Activated CD4-positive, alpha-beta T cell treated with anti-CD3 and anti-CD28 coated beads, Interleukin-2, amount 50 U/mL, for 48 hours (primary cell): ENCODE measurements at regions not wholly inside any gene's neighbourhood (a gene's known extent, or its start where the extent isn't known, plus 50 kb on each side); places are given as distances from the start of the nearest gene placed in this dataset.

Experiments used
- DNase-seq, 2 experiments: peaks; one replicate each; pipeline ENCODE4 v3.0.0-alpha.2; 2020

DNA sequence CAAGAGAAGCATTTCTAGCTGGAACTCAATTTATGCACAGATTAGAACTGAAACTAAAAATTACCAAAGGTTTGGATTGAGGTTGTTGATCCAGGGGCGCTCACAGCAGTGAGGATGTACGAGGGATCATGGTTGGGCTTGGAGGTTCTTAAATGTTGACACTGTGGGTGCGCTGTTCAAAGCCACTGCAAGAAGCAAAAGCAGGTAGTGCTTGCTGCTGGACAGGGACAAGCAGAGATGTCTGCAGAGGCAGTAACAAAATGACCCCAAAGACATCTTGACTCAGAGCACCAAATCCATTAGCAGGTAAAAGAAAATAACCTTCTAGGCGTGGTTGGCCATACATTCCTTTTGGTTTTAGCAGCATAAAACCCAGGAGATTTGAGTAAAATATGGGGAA, 468.4 kb downstream of the ZSWIM6 start:
- no peak for DNase-seq

- no peak for DNase-seq
Measured at GRCh38 chr5:61801174-61801573, 469.1 kb downstream of the ZSWIM6 start.

GRCh38 chr5:61802456-61802855, 470.4 kb downstream of the ZSWIM6 start:
- DNase-seq: no peak

DNA sequence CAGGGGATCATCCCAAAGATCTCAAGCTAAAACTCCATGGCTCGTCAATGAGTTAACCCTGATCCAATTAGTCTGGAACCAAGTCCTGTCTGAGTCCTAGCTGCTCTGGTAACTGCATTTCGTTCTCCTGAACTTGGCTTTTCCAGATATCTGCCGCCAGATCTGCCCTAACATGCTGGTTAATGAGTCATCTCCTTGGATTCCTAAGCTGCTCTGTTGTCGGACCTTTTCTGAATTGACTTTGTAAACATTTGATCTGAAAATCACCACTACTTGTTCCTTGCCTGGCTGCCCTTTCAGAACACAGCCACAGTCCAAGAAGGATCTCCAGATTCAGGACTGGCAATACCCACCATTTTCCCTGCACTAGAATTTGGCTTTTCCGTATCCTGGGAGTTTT, 473.0 kb downstream of the ZSWIM6 start:
- DNase-seq: no peak

- DNase-seq: no peak
Measured at GRCh38 chr5:61806491-61807020, 474.5 kb downstream of the ZSWIM6 start.

- DNase-seq: no peak
Measured at GRCh38 chr5:61808091-61808490, 476.0 kb downstream of the ZSWIM6 start.

GRCh38 chr5:61808909-61809308, 476.9 kb downstream of the ZSWIM6 start:
- no peak for DNase-seq

DNA sequence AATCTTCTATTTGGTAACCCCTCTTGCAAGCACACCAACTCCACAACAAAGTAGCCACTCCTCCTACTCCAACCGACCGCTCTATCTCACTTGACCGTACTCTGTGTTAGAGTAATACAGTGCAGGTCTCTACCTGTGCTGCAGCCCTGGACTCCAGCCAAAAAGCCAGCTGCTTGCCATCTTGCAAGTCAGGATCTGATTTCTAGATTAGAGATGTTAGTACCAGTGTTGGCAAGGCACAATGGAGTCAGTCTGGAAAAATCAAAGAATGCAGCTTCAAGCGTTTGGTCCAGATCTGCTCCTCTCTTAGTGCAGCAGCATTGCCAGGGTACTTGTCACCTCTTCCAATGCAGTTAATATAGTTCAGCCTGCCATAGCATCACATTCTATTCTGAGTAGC, 477.6 kb downstream of the ZSWIM6 start:
- no peak for DNase-seq

DNA sequence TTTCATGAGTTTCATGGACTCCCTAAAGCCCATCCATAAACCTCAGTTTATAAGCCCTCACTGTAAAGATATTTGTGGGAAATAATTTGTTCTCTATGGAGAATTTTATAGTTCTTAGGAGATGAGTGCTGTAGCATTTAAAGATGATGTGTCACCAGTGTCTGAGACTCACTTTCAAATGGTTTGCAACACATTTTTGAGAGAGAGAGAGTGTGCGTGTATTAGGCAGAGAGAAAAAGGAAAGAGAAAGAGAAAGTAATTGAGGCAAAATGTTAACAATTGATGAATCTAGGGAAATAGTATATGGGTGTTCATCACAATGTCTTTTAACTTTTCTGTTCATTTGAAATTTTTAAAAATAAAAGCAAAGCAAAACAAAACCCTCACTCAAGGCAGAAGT, 479.0 kb downstream of the ZSWIM6 start:
- no peak for DNase-seq

DNA sequence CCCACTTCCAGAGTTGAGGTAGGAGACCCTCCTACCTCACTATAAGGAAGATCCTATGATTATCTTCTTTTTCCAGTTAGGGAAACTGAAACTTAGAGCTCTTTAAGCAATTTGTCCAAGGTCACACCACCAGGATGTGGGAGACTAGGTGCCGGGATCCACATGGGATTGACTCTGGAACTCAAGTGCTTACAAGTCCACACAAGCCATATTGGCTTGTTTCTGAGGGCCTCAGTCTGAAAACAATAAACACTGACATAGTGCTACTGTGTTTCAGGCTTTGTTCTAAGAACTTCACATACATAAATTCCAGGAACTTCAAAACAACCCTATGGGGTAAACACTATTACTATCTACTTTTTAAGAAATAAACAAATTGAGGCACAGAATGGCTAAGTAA, 481.3 kb downstream of the ZSWIM6 start:
- no peak for DNase-seq

DNA sequence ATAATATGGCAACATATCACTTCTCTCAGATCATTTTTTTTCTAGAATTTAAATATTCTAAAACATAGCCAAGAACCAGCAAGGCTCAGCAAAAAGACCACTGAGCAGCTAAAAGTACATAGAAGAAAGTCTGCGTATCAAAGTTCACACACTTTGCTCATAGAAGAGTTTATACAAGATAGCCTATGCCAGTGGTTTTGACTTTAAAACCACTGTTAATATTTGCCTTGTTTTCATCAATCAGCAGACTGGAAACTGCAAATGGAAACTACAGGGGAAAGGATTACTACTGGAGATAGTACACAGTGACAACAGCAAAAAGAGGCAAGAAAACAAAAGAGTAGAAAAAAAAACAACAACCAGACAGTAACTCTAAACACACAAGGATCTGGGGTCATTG, 483.3 kb downstream of the ZSWIM6 start:
- DNase-seq: no peak

GRCh38 chr5:61816146-61816545, 484.1 kb downstream of the ZSWIM6 start:
- no peak for DNase-seq

GRCh38 chr5:61816585-61817450, 484.8 kb downstream of the ZSWIM6 start:
- no peak for DNase-seq

DNA sequence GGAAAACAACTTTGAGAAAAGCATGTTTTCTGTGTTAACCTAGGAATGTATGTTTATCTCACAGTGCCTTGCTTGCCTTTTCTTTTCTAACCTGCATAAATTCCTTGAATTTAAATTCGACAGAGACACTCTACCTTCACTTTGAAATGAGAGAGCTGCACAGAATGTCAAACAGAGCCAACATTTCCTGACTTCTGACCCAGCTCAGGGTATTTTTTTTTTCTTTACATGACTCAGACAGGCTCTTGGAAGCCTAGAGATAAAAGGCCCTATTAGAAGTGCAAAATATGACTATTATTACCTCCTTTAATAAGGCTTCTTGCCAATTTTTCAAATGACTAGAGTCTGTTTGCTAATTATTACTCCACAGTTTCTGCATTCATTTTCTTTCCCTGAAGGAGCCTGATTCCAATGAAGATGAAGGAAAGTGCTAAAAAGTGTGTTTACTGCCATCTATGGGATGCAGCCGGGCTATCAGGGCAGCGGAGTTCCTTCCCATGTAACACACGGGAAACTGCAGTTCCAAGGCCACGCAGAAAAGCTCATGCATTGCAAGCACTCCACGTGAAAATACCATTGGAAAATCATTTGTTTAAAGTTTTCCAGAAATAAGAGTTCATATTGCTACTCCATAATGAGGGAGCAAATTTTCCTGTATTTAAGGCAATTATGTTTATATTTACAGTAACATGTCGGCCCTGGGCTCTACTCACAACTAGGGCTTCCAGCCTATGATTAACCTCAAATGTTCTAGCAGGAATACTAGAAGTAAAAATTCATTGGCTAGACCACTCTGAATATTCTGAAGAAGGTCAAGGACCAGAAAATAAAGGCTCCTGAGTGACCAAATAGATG, 485.6 kb downstream of the ZSWIM6 start:
- DNase-seq: no peak

- no peak for DNase-seq
Measured at GRCh38 chr5:61820836-61821235, 485.2 kb upstream of the KIF2A start.

- DNase-seq: no peak
Measured at GRCh38 chr5:61821561-61821960, 484.4 kb upstream of the KIF2A start.

DNA sequence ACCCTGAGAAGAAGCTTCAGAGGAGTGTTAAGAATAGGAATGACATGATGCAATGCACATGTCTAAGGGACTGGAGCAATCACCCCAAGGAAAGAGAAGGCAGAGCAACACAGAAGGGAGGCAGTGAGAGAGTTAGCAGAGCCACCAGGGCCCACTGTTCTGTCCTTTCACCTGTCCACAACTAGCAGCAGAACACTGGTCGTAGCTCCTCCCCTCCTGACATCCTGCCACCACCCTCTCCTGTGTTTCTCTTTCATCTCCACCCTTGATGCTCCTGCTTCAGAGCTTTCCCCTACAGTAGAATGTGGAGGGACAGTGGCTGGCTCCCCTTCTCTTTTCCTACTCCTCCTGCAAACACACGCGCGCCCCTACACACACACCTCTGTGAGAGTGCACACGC, 483.4 kb upstream of the KIF2A start:
- DNase-seq: no peak

DNA sequence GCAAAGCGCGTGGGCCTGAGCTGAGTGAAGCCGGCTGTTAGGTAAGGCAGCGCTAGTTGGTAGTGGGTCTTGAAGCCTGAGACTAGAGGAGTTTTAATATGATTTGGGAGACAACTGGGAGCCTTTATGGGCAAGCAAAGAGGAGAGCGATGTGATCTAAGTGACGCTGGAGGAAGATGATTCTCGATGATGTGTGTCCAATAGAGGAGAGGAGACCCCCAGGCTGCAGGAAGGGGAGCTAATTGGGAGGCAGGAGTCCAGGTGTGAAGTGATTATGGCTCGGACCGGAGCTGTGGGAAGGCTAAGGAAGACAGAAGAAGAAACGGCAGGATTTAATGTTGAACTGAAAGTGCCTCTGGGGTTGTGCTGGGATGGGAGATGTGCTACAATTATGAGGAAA, 482.9 kb upstream of the KIF2A start:
- no peak for DNase-seq

DNA sequence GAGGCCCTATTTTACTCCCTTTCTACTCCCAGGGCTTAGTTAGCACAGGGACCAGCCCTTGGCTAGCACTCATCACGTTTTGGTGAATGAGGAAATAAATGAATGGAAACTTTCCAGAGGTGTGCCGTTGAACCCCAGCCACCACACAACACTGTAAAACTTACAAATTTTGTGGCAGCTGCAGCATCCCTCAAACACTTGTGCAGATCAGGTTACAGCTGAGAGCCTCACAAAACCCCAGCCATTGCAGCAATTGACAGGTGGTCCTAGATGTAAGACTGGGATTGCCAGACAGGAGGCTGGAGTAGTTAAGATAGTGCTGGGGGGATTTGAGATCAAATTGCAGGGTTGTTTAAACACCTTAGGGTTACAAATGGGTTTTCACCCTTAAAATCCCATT, 482.2 kb upstream of the KIF2A start:
- DNase-seq: no peak

DNA sequence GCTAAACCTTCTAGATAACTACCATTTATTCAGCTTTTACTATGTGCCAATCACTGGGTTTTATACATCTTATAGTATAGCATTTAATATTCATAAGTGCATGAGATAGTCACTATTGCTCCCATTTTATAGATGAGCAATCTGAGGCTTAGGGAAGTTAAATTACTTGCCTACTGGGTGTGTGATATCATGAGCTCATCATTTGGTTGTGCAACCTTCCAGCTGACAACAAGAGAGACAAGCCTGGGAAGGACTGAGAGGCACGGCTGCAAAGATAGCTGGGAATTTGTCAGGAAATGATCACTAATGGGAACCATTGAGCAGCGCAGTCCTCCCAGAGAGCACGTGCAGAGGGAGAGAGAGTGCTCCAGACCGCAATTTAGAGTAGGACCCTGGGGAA, 481.6 kb upstream of the KIF2A start:
- DNase-seq: no peak

GRCh38 chr5:61827445-61827975, 478.5 kb upstream of the KIF2A start:
- no peak for DNase-seq

DNA sequence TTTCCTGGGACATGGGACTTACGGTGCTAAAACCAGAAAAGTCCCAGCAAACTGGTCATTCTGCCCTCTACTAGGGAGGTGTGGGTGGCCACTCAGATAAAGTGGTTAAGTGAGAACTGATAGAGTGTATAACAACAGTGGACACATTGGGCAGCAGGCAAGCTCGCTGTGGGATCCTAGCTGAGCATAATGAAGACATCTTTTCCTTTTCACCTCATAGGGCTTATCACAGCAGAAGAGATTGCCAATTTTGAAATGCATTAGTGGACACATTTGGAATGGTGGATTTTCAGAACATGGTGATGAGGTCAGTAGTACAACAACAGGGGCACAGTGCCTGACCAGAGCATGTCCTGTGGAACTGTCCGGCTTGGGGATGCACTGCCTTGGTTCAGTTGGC, 477.1 kb upstream of the KIF2A start:
- no peak for DNase-seq

- no peak for DNase-seq
Measured at GRCh38 chr5:61831736-61832135, 474.3 kb upstream of the KIF2A start.

DNA sequence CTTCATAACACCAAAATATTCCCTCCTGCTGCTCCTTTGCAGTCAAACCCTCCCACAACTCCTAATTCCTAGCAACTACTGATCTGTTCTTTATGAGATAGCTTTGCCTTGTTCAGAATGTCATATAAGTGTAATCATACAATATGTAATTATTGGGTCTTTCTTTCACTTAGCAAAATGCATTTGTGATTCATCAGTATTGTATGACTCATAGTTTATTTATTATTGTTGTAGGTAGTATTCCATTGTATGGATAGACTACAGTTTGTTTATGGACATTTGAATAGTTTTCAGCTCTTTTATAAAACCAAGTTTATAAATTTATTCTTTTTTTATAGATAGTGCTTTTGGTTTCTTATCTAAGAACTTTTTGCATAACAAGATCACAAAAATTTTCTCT, 468.2 kb upstream of the KIF2A start:
- DNase-seq: no peak
